ENCODE measurements at regions not wholly inside any gene's neighbourhood (a gene's known extent, or its start where the extent isn't known, plus 50 kb on each side); places are given as distances from the start of the nearest gene placed in this dataset.

GRCh38 chr2:166545473-166545872, 51.4 kb upstream of the SCN7A start:
- FAIRE-seq (no peak), DNase-seq (ENCODE audit: insufficient read length, low spot score) (no peak)
- TF ChIP-seq POU2F2 (IDR thresholded peaks at IDR 0.05; ENCODE audit: low read depth, low read length): no peak
- no peak for TF ChIP-seq TAF1 (IDR thresholded peaks at IDR 0.05; ENCODE audit: low read depth, low read length)
- no peak for TF ChIP-seq POLR2A (IDR thresholded peaks at IDR 0.05; ENCODE audit: low read depth, low read length)
- no peak for TF ChIP-seq SPI1 (IDR thresholded peaks at IDR 0.05; ENCODE audit: low read depth, low read length)
- no peak for TF ChIP-seq POLR2AphosphoS5 (IDR thresholded peaks at IDR 0.05; ENCODE audit: low read depth, low read length)
- no peak for TF ChIP-seq PAX5 (IDR thresholded peaks at IDR 0.05; ENCODE audit: insufficient read depth, low read length, severe bottlenecking)

Measured in GM12891 (cell line).